ENCODE measurements at regions not wholly inside any gene's neighbourhood (a gene's known extent, or its start where the extent isn't known, plus 50 kb on each side); places are given as distances from the start of the nearest gene placed in this dataset.

GRCh38 chr9:31605164-31605563 lies 779.3 kb upstream of the ACO1 start:
- no peak overlapping the region for H3K27ac ChIP-seq (ENCODE audit: low read length)
- H3K9ac ChIP-seq (ENCODE audit: low read length), result no peak overlapping the region
- TF ChIP-seq EZH2phosphoT487 (IDR thresholded peaks at IDR 0.05; ENCODE audit: low read depth) (no peak), CTCF (IDR thresholded peaks at IDR 0.05; ENCODE audit: low read depth, low read length) (no peak)
- no peak overlapping the region for H3K4me3 ChIP-seq (ENCODE audit: low read length)
- H3K27me3 ChIP-seq (ENCODE audit: low read depth, low read length), result no peaks in the 10 kb centered on the region
- no peaks in the 10 kb centered on the region for H3K36me3 ChIP-seq (replicated peaks; ENCODE audit: low read depth, low read length)
- H4K20me1 ChIP-seq (ENCODE audit: insufficient read depth, low read length), result no peaks in the 10 kb centered on the region
- H2AFZ ChIP-seq (ENCODE audit: low read depth, low read length), result no peak overlapping the region
- no peaks in the 10 kb centered on the region for H3K79me2 ChIP-seq (ENCODE audit: low read length)
- H3K9me3 ChIP-seq (ENCODE audit: insufficient read depth, low read length), result no peaks in the 10 kb centered on the region
- peaks cover 16% of the 10 kb centered on the region for H3K4me1 ChIP-seq (ENCODE audit: low read length)
- H3K4me2 ChIP-seq (ENCODE audit: low read length), result no peak overlapping the region

GRCh38 chr9:31606678-31607077 lies 777.8 kb upstream of the ACO1 start:
- H3K27me3 ChIP-seq (ENCODE audit: low read depth, low read length), result no peaks in the 10 kb centered on the region
- no peaks in the 10 kb centered on the region for H3K9me3 ChIP-seq (ENCODE audit: insufficient read depth, low read length)
- no peaks in the 10 kb centered on the region for H3K36me3 ChIP-seq (replicated peaks; ENCODE audit: low read depth, low read length)
- no peak overlapping the region for H3K9ac ChIP-seq (ENCODE audit: low read length)
- peaks cover 9% of the 10 kb centered on the region for H3K4me1 ChIP-seq (ENCODE audit: low read length)
- H3K27ac ChIP-seq (ENCODE audit: low read length), result no peak overlapping the region
- no peak overlapping the region for H3K4me2 ChIP-seq (ENCODE audit: low read length)
- no peak overlapping the region for H3K4me3 ChIP-seq (ENCODE audit: low read length)
- no peaks in the 10 kb centered on the region for H3K79me2 ChIP-seq (ENCODE audit: low read length)
- no peak for TF ChIP-seq CTCF (IDR thresholded peaks at IDR 0.05; ENCODE audit: low read depth, low read length)
- no peak for TF ChIP-seq EZH2phosphoT487 (IDR thresholded peaks at IDR 0.05; ENCODE audit: low read depth)
- H2AFZ ChIP-seq (ENCODE audit: low read depth, low read length), result no peak overlapping the region
- no peaks in the 10 kb centered on the region for H4K20me1 ChIP-seq (ENCODE audit: insufficient read depth, low read length)

GRCh38 chr9:31608416-31608815 lies 776.0 kb upstream of the ACO1 start:
- H4K20me1 ChIP-seq (ENCODE audit: insufficient read depth, low read length), result no peaks in the 10 kb centered on the region
- TF ChIP-seq CTCF (IDR thresholded peaks at IDR 0.05; ENCODE audit: low read depth, low read length), result no peak
- TF ChIP-seq EZH2phosphoT487 (IDR thresholded peaks at IDR 0.05; ENCODE audit: low read depth), result no peak
- no peaks in the 10 kb centered on the region for H3K79me2 ChIP-seq (ENCODE audit: low read length)
- H3K27ac ChIP-seq (ENCODE audit: low read length), result no peak overlapping the region
- H3K27me3 ChIP-seq (ENCODE audit: low read depth, low read length), result no peaks in the 10 kb centered on the region
- H2AFZ ChIP-seq (ENCODE audit: low read depth, low read length), result no peak overlapping the region
- no peaks in the 10 kb centered on the region for H3K4me1 ChIP-seq (ENCODE audit: low read length)
- H3K4me3 ChIP-seq (ENCODE audit: low read length), result no peak overlapping the region
- H3K9ac ChIP-seq (ENCODE audit: low read length), result no peak overlapping the region
- H3K9me3 ChIP-seq (ENCODE audit: insufficient read depth, low read length), result no peaks in the 10 kb centered on the region
- no peaks in the 10 kb centered on the region for H3K36me3 ChIP-seq (replicated peaks; ENCODE audit: low read depth, low read length)
- H3K4me2 ChIP-seq (ENCODE audit: low read length), result no peak overlapping the region

GRCh38 chr9:31608881-31609280 lies 775.6 kb upstream of the ACO1 start:
- no peak for TF ChIP-seq CTCF (IDR thresholded peaks at IDR 0.05; ENCODE audit: low read depth, low read length)
- TF ChIP-seq EZH2phosphoT487 (IDR thresholded peaks at IDR 0.05; ENCODE audit: low read depth), result no peak
- no peak overlapping the region for H3K9ac ChIP-seq (ENCODE audit: low read length)
- no peak overlapping the region for H3K4me2 ChIP-seq (ENCODE audit: low read length)
- H3K27ac ChIP-seq (ENCODE audit: low read length), result no peak overlapping the region
- no peaks in the 10 kb centered on the region for H3K27me3 ChIP-seq (ENCODE audit: low read depth, low read length)
- no peaks in the 10 kb centered on the region for H3K79me2 ChIP-seq (ENCODE audit: low read length)
- no peaks in the 10 kb centered on the region for H3K36me3 ChIP-seq (replicated peaks; ENCODE audit: low read depth, low read length)
- H4K20me1 ChIP-seq (ENCODE audit: insufficient read depth, low read length), result no peaks in the 10 kb centered on the region
- no peaks in the 10 kb centered on the region for H3K4me1 ChIP-seq (ENCODE audit: low read length)
- 0 out of 2 replicates have a peak overlapping the region, but pooled peaks have one; percentile 16 for H2AFZ ChIP-seq (ENCODE audit: low read depth, low read length)
- H3K4me3 ChIP-seq (ENCODE audit: low read length), result no peak overlapping the region
- H3K9me3 ChIP-seq (ENCODE audit: insufficient read depth, low read length), result no peaks in the 10 kb centered on the region
